ENCODE measurements at regions not wholly inside any gene's neighbourhood (a gene's known extent, or its start where the extent isn't known, plus 50 kb on each side); places are given as distances from the start of the nearest gene placed in this dataset.

GRCh38 chr15:96089405-96090058 lies 241.0 kb upstream of the NR2F2 start:
- TF ChIP-seq POLR2A (IDR thresholded peaks at IDR 0.05) (no peak), CTCF (IDR thresholded peaks at IDR 0.05) (no peak)

Data from uterus (tissue), 2 donors.